Right ventricle myocardium inferior (tissue), 1 donor: ENCODE measurements at regions not wholly inside any gene's neighbourhood (a gene's known extent, or its start where the extent isn't known, plus 50 kb on each side); places are given as distances from the start of the nearest gene placed in this dataset.
"Not testable (repeated sequence)": the region's sequence is repeated elsewhere in the genome, so short reads cannot be mapped to it uniquely, and the experiment has no call there.

Experiments
- ATAC-seq: fragments of 200-7000 bp; cut with Tn5 transposase; one replicate; pipeline ENCODE4 v1.9.1; 2020; ENCODE audit warnings: mild to moderate bottlenecking, moderate library complexity
- DNase-seq: peaks from one replicate; pipeline ENCODE4 v3.0.0; 2021; ENCODE audit errors: missing footprints
- intact Hi-C: fragments of 100-400 bp; cut with DNase I; formaldehyde crosslinking; loops from one replicate; pipeline ENCODE4 v1.11.0; 2022
- donor health status: DM: no; HTN: yes; CAD: no; lungs with severe emphysema.

DNA sequence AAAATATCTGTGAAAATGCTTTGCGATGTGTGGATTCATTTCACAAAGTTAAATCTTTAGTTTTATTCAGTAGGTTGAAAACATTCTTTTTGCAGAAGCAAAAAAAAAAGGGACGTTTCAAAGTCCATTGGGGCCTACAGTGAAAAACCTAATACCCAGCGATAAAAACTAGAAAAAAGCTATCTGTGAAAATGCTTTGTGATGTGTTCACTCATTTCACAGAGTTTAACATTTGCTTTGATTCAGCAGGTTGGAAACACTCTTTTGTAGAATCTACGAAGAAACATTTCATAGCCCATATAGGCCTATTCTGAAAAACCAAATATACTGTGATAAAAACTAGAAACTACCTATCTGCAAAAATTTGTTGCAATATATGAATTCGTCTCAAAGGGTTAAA is 113.6 kb upstream of the WSB1 start:
- no peak for ATAC-seq
- intact Hi-C loops = no loop called here
- no peak for DNase-seq

DNA sequence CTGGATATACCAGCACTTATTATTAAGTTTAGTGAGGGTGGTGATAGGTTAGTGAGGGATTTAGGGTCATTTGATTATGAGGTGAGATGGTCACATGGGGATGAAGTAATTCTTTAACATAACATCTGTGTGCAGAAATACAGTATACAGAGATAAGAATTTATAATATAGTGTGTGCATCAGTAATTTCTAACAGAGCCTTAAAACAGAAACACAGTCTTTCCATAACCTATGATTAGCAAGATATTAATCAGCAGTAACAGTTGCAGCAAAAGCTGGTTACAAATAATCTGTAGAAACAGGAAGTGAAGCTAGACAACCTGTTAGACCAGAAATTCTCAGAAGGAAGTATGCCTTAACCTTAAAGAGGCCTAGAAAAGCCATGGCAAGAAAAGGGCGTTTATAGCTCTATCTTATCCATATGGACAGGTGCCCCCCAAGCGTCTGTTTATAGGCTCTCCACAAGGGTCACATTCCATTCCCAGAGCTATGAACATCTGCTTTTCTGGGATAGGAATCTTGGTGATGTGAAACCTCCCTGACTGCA is 112.5 kb upstream of the WSB1 start:
- intact Hi-C loops, DNase-seq, ATAC-seq: not testable (repeated sequence)

DNA sequence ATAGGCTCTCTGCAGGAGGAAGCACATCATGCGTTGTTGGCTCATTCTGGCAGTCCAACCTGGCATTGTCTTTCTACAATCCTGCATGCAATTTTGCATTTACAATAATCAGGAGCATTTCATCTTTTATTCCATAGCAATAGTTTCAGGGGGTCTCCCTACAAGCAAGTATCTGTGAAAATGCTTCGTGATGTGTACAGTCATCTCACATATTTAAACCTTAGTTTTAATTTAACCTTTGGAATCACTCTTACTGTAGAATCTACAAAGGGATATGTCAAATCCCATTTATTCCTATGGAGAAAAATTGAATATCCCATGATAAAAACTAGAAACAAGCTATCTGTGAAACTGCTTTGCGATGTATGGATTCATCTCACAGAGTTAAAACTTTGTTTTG is 112.0 kb upstream of the WSB1 start:
- ATAC-seq (no peak), DNase-seq (no peak)
- intact Hi-C loops = no loop called here

DNA sequence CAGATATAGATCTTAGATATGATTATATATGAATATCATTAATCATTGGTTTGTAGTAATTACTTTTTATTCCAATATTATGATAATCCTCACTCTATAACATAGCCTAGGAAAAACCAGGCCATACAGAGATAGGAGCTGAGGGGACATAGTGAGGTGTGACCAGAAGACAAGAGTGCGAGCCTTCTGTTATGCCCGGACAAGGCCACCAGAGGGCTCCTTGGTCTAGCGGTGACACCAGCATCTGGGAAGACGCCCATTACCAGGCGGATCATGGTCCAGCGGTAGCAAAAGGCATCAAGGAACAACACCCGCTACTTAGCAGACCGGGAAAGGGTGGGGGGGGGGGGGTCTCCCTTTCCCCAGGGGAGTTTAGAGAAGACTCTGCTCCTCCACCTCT is 96.4 kb upstream of the WSB1 start:
- DNase-seq, intact Hi-C loops, ATAC-seq: not testable (repeated sequence)

DNA sequence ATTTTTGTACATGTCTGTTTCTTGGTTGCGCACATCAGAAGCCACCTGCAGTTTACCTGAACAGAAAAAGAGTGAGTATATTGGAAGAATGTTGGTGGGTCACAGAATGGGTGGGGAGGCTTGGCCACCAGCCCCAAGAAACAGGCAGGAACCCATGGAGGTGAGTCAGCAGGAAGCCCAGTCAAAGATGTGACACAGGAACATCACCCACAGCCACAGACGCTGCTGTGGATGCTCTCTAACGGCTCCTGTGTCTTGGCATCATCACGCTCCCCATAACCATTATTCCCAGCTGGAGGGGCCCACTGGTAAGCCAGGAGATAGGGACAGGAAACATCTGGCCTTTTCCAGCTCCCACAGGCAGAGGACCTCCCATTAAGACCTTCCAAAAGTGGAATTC is 94.0 kb upstream of the WSB1 start:
- ATAC-seq (no peak), DNase-seq (no peak)
- intact Hi-C loops = no loop called here

DNA sequence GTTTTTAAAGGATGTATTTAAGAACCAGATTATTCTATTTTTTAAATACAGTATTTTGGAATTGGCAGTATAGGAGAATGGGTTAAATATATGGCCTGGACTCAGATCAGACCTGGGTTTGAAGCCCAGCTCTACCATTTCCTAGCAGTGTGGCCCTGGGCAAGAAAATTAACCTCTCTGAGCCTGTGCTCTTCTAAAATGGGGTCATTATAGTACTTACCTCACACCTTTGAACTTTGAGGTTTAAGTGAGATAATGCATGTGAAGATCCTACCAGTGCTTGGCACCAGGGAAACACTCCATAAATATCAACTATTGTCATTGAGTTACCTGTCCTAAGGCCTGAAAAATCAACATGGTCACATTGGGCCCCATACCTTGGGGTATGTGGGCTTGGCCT is 93.4 kb upstream of the WSB1 start:
- no peak for ATAC-seq
- intact Hi-C loops = no loop called here
- no peak for DNase-seq

DNA sequence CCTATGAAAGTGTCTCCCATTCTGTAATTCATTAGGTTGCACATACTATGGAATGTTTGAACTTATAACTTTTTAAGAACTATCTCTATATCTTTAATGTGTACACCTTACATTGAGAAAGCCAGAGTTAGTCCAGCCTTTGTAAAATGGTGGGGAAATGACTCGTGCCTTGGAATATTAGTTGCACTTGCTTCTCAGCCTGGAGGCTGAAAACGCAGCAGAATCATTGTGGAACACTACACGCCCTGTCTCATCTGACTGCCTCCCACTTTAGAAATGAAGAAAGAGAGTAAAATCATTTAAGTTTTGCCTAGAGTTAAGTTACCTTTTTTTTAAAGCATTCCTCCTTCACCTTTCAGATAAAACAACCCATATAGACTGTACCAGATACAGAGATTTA is 90.7 kb upstream of the WSB1 start:
- DNase-seq = no peak
- intact Hi-C loops = no loop called here
- no peak for ATAC-seq

DNA sequence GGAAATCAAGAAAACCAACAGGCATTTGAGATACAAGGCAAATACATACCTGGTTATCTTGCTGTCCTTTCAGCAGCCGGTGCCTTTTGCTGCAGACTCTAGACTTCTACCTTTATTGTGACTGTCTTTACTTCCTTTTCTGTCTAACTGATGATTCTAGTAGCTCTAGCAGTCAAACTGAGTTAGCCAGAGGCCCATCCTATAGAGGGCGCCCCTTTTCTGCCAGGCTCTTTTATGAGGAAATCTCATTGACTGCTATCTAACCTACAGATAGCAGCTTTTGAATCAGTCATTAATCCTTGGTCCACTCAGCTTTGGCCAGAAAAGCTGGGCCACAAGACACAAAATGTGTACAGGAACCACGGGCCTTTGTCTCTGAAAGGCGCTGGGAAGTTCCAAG is 87.5 kb upstream of the WSB1 start:
- no peak for DNase-seq
- ATAC-seq = no peak
- intact Hi-C loops = no loop called here

DNA sequence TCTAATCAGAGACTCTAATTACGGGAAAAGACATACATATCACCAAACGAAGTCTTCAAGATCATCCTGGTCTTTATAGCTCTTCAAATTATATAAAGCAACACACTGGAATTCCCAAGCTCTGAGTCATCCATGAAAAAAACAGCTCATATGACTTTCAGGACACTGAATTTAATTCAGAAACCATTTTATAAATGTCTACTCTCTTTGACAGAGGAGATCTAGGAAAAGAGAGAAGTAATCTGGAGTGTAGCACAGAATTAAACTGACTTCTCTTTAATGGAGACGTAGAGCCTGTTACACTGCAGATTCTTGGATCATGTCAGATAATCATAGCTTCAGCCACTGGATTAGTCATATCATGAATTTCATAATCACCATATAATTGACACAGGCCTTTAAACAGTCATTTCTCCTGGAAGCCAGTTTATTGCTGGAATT is 86.8 kb upstream of the WSB1 start:
- ATAC-seq (peak; percentile 23), DNase-seq (no peak)
- intact Hi-C loops = no loop called here

DNA sequence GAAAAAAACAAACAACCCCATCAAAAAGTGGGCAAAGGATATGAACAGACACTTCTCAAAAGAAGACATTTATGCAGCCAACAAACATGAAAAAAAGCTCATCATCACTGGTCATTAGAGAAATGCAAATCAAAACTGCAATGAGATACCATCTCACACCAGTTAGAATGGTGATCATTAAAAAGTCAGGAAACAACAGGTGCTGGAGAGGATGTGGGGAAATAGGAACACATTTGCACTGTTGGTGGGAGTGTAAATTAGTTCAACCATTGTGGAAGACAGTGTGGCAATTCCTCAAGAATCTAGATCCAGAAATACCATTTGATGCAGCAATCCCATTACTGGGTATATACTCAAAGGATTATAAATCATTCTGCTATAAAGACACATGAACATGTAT is 85.5 kb upstream of the WSB1 start:
- intact Hi-C loops, ATAC-seq, DNase-seq: not testable (repeated sequence)

DNA sequence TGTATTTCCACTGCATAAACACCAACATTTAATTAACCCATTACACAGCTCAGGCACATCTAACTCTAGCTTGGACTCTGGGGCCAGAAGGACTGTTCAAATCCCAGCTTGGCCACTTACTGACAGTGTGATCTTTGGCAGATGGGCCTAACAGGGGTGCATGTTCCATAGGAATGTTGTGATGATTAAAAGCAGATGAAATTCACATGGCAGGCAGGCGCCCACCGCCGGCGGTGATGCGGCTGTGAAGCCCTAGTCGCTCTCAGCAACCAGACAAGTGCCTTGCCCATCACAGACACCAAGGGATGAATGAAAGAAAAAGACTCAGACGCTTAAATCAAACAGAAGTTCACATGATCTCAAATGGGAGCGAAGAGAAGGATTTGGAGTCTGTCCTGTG is 84.6 kb upstream of the WSB1 start:
- ATAC-seq = no peak
- intact Hi-C loops = no loop called here
- DNase-seq = no peak

DNA sequence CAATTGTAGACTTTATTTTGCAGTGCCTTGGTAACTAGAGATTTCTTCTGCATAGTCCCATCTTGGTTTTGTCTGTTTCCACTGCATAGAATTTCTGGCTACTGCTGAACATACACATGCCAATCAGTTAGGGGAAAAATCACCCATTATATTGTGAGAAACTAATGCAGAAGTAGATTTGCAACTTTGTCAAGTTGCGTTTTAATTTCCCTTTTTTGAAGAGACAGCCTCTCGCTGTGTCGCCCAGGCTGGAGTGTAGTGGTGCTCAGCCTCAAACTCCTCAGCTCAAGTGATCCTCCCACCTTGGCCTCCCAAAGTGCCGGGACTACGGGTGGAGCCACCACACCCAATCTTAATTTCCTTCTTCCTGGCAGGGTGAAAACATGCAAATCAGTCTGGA is 83.1 kb upstream of the WSB1 start:
- DNase-seq, ATAC-seq, intact Hi-C loops: not testable (repeated sequence)

DNA sequence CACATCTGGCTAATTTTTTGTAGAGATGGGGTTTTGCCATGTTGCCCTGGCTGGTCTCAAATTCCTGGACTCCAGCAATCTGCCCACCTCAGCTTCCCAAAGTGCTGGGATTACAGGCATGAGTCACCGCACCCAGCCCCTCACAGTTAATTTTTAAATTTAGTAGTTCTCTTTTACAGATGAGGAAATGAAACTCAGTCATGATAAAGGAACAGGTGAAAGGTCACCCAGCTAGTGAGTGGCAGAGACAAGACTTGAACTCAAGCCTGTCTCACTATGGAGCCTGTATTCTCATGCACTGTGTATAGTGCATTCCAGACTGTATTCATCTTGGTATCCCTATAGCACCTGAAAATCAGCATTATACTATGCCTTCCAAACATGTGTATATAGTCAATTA is 77.1 kb upstream of the WSB1 start:
- ATAC-seq (no peak), DNase-seq (no peak)
- intact Hi-C loops = no loop called here

DNA sequence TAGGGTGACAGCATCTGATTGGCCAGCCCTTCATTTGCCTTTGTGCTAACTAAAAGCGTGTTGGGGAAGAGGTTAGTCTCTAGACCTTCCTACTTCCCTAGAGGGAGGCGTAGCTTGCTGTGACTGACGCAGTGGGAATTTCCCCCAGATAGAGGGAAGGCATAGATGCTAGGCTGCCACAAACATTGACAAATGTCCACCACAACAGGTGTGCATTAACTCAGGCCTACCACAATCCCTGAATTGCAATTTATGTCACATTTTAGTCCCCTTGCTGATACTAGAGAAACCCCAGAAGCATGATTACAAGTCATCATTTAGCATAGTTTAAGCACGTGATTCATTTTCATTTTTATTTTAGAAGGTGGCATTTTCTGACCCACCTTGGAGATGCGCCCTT is 76.3 kb upstream of the WSB1 start:
- ATAC-seq = no peak
- DNase-seq = no peak
- intact Hi-C loops = no loop called here

DNA sequence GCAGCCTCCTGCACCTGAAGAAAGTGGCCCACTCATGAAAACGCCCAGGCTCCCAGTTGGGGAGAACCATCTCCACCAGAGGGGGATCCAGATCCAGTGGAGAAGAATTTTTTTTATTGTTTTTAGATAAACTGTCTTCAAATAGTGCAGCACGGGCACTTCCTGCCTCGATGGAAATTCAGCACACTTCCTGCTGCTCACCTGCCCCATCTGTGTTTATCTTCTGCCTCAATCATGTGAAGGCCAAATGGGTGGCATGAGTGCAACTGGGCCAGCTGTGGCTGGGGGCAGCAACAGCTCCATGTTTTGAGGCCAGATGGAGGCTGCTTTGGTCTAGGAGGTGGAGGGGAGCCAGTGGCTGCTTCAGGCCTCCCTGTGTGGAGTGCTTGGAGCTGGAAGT is 75.9 kb upstream of the WSB1 start:
- intact Hi-C loops = no loop called here
- no peak for DNase-seq
- ATAC-seq = no peak

DNA sequence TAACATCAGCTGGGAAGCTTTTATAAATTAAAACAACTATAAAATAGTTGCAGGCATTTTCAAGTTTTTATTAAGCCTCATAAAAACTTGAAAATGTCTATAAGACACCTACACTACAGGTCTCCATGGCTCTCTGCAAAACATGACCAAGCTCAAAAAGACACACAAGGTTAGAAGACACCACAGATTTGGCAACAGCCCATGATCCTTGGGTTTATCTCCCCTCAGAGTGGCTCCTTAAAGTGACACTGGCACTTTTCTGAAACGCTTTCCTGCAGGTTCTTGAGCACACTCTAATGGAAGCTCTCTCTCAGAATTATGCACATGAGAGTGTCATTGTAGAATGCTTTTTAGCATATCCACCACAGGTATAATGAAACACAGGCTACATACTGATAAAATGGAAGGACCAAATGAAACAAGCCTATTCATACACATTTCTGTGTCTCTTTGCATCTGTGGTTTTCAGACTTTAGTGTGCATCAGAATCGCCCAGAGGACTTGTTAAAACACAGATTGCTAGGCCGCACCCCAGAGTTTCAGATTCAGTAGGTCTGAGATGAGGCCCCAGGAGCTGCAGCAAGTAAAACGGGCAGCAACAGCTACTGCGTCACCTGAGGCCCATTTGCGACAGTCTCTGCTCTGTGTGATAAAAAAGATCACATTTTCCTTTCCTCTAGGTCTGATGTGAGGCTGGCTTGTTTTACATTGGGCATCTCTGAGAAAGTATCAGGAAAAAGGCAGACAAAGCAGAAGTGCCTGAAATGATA is 75.0 kb upstream of the WSB1 start:
- DNase-seq (peak; percentile 52), ATAC-seq (no peak)
- intact Hi-C loops = no loop called here

DNA sequence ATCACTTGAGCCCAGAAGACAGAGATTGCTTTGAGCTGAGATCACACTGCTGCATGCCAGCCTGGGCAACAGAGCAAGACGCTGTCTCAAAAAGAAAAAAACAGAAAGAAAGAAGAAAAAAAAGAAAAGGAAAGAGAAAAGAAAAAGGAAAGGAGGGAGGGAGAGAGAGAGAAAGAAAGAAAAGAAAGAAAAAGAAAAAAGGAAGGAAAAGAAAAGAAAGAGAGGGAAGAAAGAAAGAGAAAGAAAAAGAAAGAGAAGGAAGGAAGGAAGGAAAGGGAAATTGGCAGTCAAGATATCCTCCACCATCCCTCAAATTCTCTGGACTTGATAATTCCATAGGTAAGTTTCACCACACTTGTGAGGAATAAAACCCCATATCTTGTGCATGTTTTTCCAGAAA is 71.4 kb upstream of the WSB1 start:
- no peak for ATAC-seq
- DNase-seq = no peak
- intact Hi-C loops = no loop called here

DNA sequence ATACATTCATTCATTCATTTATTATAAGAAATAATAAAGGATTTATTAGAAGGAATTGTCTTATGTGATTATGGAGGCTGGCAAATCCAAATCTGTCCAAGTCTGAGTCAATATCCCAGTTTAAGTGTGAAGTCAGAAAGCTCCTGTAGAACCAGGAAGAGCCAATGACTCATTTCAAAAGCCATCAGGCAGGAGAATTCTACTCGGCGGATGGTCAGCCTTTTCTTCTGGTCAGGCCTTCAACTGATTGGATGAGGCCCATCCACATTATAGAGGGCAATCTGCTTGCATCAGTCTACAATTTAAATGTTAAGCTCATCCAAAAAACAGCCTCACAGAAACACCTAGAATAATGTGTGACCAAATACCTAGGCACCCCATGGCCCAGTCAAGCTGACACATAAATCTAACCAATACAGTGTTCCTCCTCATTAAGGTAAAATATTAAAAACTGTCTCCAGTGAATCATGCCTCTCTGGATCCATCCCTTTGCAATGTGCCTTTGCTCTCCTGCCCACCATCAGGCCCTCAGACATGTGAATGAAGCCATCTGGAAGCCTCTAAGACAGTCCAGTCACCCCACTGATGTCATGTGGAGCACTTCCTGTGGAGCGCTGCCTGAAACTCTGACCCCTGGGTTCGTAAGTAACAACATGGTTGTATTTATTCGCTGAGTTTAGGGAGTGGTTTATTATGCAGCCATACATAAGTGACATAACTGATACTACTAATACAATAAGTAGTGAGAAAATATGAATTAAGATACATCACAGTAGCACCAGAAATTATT is 69.2 kb upstream of the WSB1 start:
- ATAC-seq (no peak), DNase-seq (peak; percentile 31)
- intact Hi-C loops = no loop called here

DNA sequence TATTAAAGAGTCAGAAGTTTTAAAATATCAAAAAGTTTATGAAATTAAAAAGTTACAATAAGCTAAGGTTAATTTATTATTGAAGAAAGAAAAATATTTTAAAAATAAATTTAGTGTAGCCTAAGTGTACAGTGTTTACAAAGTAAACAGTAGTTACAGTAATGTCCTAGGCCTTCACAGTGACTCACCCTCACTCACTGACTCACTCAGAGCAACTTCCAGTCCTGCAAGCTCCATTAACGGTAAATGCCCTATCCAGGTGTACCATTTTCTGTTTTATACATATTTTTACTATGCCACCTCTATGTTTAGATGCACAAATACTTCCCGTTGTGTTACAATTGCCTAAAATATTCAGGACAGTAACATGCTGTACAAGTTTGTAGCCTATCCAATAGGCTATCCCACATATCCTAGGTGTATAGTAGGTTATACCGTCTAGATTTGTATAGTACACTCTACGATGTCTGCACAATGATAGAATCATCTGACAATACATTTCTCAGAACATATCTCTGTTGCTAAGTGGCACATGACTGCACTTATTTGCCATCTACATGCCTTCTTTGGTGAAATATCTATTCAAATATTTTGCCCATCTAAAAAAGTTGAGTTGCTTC is 67.2 kb upstream of the WSB1 start:
- DNase-seq (no peak), ATAC-seq (no peak)
- intact Hi-C loops = no loop called here

DNA sequence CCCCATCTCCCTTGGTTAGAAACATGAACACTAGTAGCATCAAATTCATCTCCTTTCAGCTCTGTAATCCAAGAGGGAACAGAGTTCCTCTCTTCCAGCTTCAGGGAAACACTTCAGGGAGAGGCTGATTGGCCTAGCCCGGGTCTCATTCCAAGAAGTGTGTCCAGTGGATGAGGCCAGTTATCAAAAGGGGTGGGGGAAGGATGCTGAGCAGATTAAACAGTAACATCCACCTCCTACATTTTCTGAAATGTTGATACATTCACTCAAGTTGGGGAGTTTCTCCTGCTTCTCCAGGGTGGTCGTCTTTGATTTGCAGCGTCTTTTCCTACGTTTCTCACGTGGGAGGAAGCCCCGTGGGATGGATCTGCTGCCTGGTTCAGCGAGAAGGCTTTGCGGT is 62.9 kb upstream of the WSB1 start:
- ATAC-seq = no peak
- intact Hi-C loops = no loop called here
- DNase-seq = no peak
